Tongue (tissue), 1 donor: ENCODE measurements at regions not wholly inside any gene's neighbourhood (a gene's known extent, or its start where the extent isn't known, plus 50 kb on each side); places are given as distances from the start of the nearest gene placed in this dataset.
A peak's percentile ranks its signal among the peaks of the same experiment; 100 is the strongest.
"Not testable (repeated sequence)": the region's sequence is repeated elsewhere in the genome, so short reads cannot be mapped to it uniquely, and the experiment has no call there.

Experiments used
- DNase-seq: peaks from one replicate; pipeline ENCODE4 v3.0.0-alpha.2; 2015

GRCh38 chr6:50899306-50899870 lies 80.7 kb downstream of the TFAP2B start:
- DNase-seq: no peak

DNA sequence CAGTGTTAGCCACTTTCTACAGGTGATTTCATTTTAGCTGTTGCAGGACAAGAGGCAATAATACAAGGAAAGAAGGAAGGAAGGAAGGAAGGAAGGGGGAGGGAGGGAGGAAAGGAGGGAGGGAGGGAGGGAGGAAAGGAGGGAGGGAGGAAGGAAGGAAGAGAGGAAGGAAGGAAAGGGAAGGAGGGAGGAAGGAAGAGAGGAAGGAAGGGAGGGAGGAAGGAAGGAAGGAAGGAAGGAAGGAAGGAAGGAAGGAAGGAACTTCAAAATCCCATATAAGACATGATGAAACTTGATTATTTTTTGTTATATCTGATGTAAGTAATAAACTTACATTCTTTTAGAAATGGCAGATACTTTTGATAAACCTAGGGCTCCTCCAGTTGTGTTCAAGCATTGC lies 83.6 kb downstream of the TFAP2B start:
- DNase-seq: no peak

DNA sequence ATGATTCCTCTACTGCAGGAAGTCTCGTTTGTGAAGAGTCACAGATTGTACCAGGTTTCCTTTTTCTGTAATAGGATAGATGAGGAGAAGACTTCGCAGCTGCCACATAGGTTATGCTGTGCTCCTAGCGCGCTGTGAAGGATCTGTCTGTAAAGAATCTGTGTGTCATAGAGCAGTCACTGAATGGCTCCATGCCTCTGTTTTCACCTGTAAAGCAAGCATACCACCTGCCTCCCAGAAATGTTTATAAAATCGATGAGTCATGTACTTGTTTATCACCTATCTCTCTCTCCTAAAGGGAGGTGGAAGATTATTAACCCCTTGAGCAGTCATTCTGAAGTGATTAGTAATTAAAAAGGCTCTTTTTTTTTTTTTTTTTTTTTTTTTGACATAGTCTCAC lies 86.6 kb downstream of the TFAP2B start:
- no peak for DNase-seq

DNA sequence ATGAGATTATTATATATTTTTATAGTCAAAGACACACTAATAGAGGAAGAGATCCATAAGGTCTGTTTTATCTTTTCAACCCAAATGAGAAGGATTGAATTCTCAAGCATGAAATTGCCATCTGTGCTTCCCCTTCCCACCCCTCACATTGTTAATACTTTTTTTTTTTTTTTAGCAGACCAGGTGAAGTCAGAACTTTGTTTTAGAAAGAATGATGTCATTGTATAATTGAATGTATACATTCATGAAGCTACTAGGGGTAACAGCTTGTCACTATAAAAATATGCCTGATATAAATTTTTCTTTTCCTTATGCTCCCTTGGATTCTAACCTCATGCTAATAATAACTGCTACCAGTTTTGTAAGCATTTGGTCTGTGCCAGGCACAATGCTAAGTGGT lies 88.9 kb downstream of the TFAP2B start:
- DNase-seq: no peak

DNA sequence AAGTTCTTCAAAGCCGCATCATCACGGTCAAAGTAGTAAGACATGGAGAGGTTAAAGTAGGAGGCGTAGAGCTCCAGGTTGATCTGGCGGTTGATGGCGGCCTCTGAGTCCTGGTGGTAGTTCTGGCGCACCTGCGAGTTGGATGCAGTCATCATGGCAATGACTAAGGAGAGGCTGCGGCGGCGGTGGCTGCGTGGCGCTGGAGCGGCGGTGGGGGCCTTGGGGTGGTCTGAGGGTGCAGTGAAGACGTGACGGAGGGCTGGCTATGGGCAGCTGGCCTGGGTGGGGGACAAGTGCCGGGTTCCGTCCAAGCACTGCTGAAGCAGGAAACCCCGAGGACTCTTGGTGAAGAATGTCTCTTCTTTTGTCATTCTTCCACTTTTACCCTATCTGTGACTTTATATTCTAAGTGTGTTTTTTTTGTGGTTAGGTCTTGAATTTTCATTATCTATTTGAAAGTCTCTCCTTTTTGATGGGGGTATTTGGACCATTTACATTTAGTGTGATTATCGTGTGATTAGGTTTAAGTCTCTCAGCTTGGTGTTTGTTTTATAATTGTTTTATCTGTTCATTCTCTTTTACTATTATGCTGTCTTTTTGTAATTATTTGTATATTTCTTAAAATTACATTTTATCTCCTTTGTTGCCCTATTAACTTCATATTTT lies 94.6 kb downstream of the TFAP2B start:
- DNase-seq: no peak

DNA sequence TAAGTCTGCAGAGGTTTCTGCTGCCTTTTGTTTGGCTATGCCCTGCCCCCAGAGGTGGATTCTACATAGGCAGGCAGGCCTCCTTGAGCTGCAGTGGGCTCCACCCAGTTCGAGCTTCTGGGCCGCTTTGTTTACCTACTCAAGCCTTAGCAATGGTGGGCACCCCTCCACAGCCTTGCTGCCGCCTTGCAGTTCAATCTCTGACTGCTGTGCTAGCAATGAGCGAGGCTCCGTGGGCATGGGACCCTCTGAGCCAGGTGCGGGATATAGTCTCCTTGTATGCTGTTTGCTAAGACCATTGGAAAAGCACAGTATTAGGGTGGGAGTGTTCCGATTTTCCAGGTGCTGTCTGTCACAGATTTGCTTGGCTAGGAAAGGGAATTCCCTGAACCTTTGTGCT lies 102.7 kb downstream of the TFAP2B start:
- DNase-seq: not testable (repeated sequence)

GRCh38 chr6:50921968-50922367 lies 103.3 kb downstream of the TFAP2B start:
- DNase-seq: no peak

DNA sequence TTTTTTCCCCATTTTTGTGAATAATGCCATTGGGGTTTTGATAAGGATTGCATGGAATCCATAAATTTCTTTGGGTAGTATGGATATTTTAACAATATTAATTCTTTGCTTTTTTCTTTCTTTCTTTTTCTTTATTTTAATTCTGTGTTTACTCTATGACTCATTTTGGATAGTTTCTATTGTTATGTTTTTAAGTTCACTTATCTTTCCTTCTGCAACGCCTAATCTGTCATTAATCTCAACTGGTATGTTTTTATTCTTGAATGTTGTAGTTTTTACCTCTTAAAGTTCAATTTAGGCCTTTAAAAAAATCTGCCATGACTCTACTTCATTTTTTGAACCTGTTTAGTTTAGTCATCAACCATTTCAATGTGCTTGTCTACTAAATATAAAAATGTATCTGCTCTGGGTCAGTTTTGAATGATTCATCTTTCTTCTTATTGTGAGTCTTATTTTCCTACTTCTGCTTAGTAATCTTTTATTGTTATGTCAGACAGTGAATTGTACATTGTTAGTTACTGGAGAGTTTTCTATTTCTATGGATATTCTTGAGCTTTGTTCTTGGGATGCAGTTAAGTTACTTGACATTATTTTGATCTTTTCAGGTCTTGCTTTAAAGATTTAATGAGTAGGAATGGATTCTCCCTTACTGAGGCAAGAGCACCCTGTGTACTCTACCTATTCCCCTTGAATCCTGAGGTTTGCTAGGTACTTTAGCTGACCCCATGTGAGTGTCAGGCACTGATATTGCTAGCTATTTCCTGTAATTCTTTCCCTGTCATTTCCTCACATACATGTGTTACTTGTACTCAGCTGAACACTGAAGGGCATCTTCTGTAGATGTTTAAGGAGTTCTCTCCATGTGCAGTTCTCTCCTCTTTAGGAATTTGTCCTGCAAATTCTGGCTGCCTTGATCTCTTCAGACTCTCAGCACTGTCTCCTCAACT lies 104.2 kb downstream of the TFAP2B start:
- no peak for DNase-seq

DNA sequence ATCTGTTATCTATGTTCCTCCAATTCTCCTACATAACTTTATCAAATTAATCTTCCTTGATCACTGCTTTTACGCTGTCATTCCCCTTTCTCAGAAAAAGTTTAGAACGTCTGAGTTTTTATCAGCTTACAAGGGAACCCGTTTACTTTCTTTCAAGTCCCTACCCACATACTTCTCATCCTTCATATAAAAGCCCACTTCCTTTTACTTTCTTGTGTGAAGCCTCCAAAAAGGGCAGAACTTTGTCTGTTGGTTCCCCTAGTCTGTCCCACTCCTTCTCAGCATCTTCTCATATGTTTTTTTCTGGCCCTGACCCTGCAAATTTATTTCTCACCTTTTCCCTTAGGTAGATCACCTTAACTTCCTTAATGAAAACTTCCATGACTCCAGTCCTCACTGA lies 106.1 kb downstream of the TFAP2B start:
- no peak for DNase-seq

- DNase-seq: no peak
These were observed 106.9 kb downstream of the TFAP2B start for GRCh38 chr6:50925548-50925947.

DNA sequence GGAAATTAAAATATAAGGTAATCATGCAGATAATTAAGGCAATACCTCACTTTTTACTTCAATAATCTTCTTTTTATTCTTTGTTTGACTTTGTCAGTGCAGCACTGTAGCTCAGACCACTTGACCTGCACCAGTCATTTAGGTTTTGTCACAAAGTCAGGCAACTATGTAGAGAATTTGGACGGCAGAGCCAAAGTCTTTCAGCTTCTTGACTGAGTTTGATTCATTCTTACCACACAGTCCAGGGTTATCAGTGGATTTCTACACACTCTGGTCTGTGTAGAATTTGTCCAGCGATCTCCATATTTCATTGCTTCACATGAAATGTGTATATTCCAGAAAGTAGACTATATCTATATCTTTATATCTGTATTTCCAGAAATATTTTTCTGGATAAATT lies 107.3 kb downstream of the TFAP2B start:
- no peak for DNase-seq

- DNase-seq: no peak
These were observed 109.1 kb downstream of the TFAP2B start for GRCh38 chr6:50927800-50928199.

DNA sequence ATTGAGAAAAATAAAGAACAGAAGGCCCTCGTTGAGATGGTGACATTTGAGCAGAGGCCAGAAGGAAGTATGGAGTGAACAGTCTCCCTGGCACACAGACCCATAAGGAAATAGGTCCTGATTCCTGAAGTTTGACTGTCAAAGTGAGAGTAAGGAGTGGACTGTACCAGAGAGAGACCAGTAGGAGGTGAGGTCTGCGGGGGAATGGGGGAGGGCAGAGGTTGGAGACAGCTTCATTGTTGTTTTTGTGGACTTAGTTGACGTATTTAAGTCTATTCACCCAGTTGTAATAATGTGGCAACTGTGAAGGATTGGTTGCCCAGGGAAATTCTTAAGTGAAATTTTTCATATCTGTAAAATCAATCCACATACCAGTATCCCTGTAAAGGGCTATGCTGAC lies 110.7 kb downstream of the TFAP2B start:
- no peak for DNase-seq

GRCh38 chr6:50935442-50935841 lies 116.8 kb downstream of the TFAP2B start:
- DNase-seq: no peak

DNA sequence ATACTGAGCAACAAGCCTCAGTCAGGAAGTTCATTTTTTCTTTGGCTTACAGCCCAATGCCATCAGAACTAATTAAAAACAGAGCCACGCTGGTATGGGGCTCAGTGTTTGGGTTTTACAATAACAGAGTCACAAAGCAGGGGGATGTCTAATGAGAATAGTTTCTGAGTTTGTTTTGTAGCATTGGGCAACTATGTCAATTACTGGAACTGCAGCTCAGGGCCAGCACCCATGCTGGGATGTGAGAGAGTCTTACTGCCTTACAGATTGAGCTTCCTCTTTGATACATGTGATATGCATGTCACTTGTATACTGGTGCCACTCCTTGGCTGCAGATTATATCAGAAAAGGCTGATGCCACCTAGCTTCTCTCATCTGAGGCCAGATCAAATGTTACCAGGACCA lies 117.6 kb downstream of the TFAP2B start:
- peak; percentile 16 for DNase-seq

- no peak for DNase-seq
These were observed 121.3 kb downstream of the TFAP2B start for GRCh38 chr6:50939931-50940330.

- no peak for DNase-seq
These were observed 127.1 kb downstream of the TFAP2B start for GRCh38 chr6:50945789-50946188.

DNA sequence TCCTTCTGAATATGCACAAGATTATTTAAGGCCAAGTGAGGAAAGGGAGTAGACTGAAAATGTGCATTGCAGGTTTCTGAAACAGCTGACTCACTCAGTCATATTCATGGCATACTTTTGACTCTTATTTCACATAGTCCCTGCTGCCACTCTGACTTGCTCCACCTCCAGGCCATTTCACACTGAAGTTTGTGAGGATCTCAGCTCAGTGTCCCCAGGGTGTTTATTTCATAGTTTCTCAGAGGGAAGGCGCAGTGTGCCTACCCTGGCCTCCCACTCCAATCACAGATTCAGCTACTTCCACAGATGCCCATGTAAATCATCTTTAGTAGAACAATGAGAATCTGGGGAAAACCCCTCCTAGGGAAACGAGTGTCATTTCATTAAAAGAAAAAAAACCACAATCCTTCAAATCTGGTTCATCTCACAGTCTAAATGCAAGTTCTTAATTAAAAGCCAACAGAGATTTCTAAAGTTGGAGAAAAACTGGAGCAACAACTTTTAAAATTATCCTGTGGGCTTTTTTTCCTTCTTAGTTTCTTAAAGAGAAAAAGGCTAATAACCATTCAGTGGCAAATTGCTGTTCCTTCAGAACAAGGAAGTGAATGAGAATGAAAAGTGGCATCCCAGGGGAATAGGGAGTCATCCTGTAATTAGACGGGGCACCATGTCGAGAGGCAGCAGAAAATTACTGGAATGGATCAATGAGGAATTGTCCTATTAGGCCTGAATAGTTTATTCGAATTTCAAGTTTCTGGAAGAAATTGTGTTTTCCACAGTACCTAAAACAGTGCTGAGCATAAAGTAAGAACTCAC lies 133.6 kb downstream of the TFAP2B start:
- DNase-seq: peak; percentile 35

GRCh38 chr6:50956014-50956413 lies 137.3 kb downstream of the TFAP2B start:
- DNase-seq: no peak

- DNase-seq: no peak
These were observed 139.6 kb downstream of the TFAP2B start for GRCh38 chr6:50958148-50958697.

GRCh38 chr6:50959081-50959641 lies 140.5 kb downstream of the TFAP2B start:
- no peak for DNase-seq

GRCh38 chr6:50961611-50962010 lies 142.9 kb downstream of the TFAP2B start:
- no peak for DNase-seq
